ENCODE measurements at regions not wholly inside any gene's neighbourhood (a gene's known extent, or its start where the extent isn't known, plus 50 kb on each side); places are given as distances from the start of the nearest gene placed in this dataset.

- Histone ChIP-seq H3K4me1 (no peaks in the 10 kb centered on the region), H3K9me3 (no peaks in the 10 kb centered on the region), H3K27me3 (no peaks in the 10 kb centered on the region), H3K36me3 (no peaks in the 10 kb centered on the region), H3K27ac (replicated peaks in 1 of 4) (no peak overlapping the region), H3K4me3 (no peak overlapping the region)
- intact Hi-C loops (cut with DNase I): no loop called here
- TF ChIP-seq CTCF (IDR thresholded peaks at IDR 0.05) (no peak), POLR2AphosphoS5 (IDR thresholded peaks at IDR 0.05) (no peak), POLR2A (IDR thresholded peaks at IDR 0.05; ENCODE audit: low read depth) (no peak)
- WGBS: 93% methylated on average over 3 of the region's 3 CpGs
- DNase-seq (ENCODE audit: extremely low spot score): peak; percentile 12
Observed at GRCh38 chr4:54495641-54496040, 162.1 kb upstream of the KIT start.

GRCh38 chr4:54496412-54496811 is 161.3 kb upstream of the KIT start:
- no peaks in the 10 kb centered on the region for H3K27me3 ChIP-seq
- DNase-seq (ENCODE audit: extremely low spot score): peak; percentile 85
- no peak overlapping the region for H3K27ac ChIP-seq (replicated peaks in 1 of 4)
- WGBS: 61% methylated on average over 5 of the region's 5 CpGs
- no peak for TF ChIP-seq EP300 (IDR thresholded peaks at IDR 0.05)
- TF ChIP-seq POLR2A (IDR thresholded peaks at IDR 0.05; ENCODE audit: low read depth): no peak
- TF ChIP-seq POLR2AphosphoS5 (IDR thresholded peaks at IDR 0.05): no peak
- no peak for TF ChIP-seq CTCF (IDR thresholded peaks at IDR 0.05)
- no peak overlapping the region for H3K4me3 ChIP-seq
- no peaks in the 10 kb centered on the region for H3K9me3 ChIP-seq
- intact Hi-C loops (cut with DNase I): no loop called here
- H3K4me1 ChIP-seq: no peaks in the 10 kb centered on the region
- no peaks in the 10 kb centered on the region for H3K36me3 ChIP-seq

- no peaks in the 10 kb centered on the region for H3K27me3 ChIP-seq
- DNase-seq (ENCODE audit: extremely low spot score): peak; percentile 37
- intact Hi-C loops (cut with DNase I): no loop called here
- no peak overlapping the region for H3K27ac ChIP-seq (replicated peaks in 1 of 4)
- WGBS: 68% methylated on average over 3 of the region's 3 CpGs
- H3K4me3 ChIP-seq: no peak overlapping the region
- H3K4me1 ChIP-seq: no peaks in the 10 kb centered on the region
- H3K9me3 ChIP-seq: no peaks in the 10 kb centered on the region
- TF ChIP-seq CTCF (IDR thresholded peaks at IDR 0.05): no peak
- no peak for TF ChIP-seq EP300 (IDR thresholded peaks at IDR 0.05)
- TF ChIP-seq POLR2AphosphoS5 (IDR thresholded peaks at IDR 0.05): no peak
- no peak for TF ChIP-seq POLR2A (IDR thresholded peaks at IDR 0.05; ENCODE audit: low read depth)
- H3K36me3 ChIP-seq: no peaks in the 10 kb centered on the region
Observed at GRCh38 chr4:54497947-54498346, 159.8 kb upstream of the KIT start.

GRCh38 chr4:54498661-54499111 is 159.1 kb upstream of the KIT start:
- intact Hi-C loops (cut with DNase I): no loop called here
- Histone ChIP-seq H3K9me3 (no peaks in the 10 kb centered on the region), H3K27ac (replicated peaks in 1 of 4) (no peak overlapping the region), H3K27me3 (no peaks in the 10 kb centered on the region), H3K4me3 (no peak overlapping the region), H3K4me1 (no peaks in the 10 kb centered on the region), H3K36me3 (no peaks in the 10 kb centered on the region)
- TF ChIP-seq POLR2A (IDR thresholded peaks at IDR 0.05; ENCODE audit: low read depth): no peak
- no peak for TF ChIP-seq EP300 (IDR thresholded peaks at IDR 0.05)
- no peak for TF ChIP-seq POLR2AphosphoS5 (IDR thresholded peaks at IDR 0.05)
- no peak for TF ChIP-seq CTCF (IDR thresholded peaks at IDR 0.05)
- DNase-seq (ENCODE audit: extremely low spot score): peak; percentile 86
- WGBS: 50% methylated on average over 1 of the region's 1 CpG

- Histone ChIP-seq H3K27ac (replicated peaks in 1 of 4) (no peak overlapping the region), H3K36me3 (no peaks in the 10 kb centered on the region), H3K4me1 (no peaks in the 10 kb centered on the region), H3K9me3 (no peaks in the 10 kb centered on the region), H3K27me3 (no peaks in the 10 kb centered on the region), H3K4me3 (no peak overlapping the region)
- intact Hi-C loops (cut with DNase I): no loop called here
- peak; percentile 77 for DNase-seq (ENCODE audit: extremely low spot score)
- WGBS: 65% methylated on average over 7 of the region's 7 CpGs
- TF ChIP-seq POLR2AphosphoS5 (IDR thresholded peaks at IDR 0.05): no peak
- TF ChIP-seq POLR2A (IDR thresholded peaks at IDR 0.05; ENCODE audit: low read depth): no peak
- no peak for TF ChIP-seq CTCF (IDR thresholded peaks at IDR 0.05)
- no peak for TF ChIP-seq EP300 (IDR thresholded peaks at IDR 0.05)
Observed at GRCh38 chr4:54499308-54500074, 158.3 kb upstream of the KIT start.
